Middle frontal gyrus (tissue), 1 donor: ENCODE measurements at regions not wholly inside any gene's neighbourhood (a gene's known extent, or its start where the extent isn't known, plus 50 kb on each side); places are given as distances from the start of the nearest gene placed in this dataset.
"Not testable (repeated sequence)": the region's sequence is repeated elsewhere in the genome, so short reads cannot be mapped to it uniquely, and the experiment has no call there.

Experiments
- DNase-seq: peaks from one replicate; pipeline ENCODE4 v3.0.0-alpha.2; 2015; ENCODE audit warnings: low spot score; ENCODE audit errors: extremely low spot score

DNA sequence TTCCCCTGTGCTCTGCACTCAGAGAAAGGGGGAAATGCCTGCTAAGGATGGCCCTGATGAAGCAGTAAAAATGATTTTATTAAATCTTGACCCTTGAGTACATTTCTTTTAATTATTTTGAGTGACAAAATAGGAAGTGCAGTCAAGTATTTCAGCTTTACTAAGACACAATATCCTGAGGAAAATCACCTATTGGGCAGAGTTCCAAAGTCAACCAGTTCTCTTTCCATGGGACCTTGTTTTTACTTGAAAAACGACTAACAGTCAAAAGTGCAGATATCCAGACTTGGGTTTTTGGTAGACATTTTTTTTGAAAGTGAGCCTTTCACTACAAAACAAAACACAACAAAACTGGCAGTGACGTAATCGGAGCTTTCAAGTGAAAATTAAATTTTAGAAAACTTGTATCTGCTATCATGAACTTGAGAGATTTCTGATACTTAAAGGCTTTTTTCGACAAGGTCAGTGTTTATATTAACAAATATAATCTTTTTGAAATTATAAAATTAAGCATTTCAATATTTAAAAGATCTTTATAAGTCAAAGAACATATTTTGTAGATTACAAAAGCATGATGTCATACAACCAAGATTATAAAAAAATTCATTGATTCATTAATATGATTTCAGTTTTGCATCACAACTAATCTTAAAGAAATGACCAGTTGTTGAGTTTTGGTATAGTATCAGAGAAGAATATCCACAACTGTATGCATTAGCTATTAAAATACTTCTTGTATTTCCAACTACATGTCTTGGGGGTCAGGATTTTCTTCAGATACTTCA, 513.8 kb upstream of the AKR1E2 start:
- no peak for DNase-seq

DNA sequence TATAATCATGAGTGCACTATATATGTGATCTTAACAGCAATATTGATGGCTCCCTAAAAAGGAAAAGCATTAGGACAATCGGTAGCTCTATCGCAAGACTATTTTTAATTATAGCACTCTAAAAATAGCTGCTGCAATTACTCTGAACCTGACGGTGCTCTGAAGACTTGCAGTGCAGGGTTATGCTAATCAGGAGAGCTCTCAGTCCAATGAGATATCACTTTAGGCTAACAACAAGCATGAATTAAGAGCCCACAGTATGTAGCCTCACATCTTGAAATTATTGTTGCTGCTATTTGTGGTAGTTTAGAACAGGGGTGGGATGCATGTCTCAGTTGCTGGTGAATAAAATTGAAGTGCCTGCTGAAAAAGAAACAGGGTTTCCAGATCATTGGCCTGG, 515.8 kb upstream of the AKR1E2 start:
- no peak for DNase-seq

DNA sequence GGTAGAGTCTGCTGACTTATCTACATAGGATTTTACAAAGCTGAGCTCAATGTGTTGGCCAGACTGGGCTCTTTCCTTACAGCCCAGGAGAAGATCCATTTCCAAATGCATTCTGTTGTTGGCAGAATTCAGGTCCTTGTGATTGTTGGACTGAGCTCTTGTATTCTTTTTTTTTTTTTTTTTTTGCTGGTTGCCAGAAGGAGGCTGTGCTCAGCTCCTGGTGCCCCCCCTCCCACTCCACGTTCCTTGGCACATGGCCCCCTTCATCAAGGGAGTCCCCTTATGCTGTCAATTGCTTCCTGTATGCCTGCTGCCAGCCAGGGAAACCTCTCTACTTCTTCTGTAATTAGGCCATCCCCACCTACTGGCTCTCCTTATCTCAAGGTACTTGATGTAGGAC, 518.1 kb upstream of the AKR1E2 start:
- DNase-seq, result no peak

DNA sequence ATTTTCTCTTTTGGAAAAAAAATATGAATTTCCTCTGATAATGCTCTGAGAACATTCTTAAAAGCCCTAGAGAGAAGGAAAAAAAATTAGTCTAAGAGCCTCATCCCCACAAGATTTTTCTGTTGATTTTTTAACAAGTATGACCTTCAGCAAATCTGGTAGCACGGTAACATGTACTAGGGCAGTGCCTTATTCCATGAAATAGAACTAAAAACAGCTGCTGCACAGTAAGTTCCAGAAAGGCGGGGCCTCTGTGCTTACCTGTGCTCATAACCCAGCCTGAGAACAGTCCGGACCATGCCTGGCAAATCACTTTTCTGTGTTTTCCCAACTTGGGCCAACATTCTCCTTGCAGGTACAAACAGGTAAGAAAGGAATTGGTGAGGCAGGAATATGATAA, 519.1 kb upstream of the AKR1E2 start:
- no peak for DNase-seq

DNA sequence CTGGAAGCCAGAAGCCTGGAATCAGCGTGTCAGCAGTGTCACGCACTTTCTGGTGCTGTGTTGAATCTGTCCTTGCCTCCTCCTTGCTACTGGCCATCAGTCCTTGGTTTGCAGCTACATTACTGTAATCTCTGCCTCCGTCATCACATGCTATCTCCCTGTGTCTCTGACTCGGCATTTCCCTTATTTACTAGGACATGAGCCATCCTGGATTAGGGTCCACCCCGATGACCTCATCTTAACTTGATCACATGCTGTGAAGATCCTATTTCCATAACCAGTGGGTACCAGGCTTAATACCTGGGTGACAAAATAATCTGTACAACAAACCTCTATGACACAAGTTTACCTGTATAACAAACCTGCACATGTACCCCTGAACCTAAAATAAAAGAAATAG, 518.0 kb upstream of the KLF6 start:
- DNase-seq, result no peak

DNA sequence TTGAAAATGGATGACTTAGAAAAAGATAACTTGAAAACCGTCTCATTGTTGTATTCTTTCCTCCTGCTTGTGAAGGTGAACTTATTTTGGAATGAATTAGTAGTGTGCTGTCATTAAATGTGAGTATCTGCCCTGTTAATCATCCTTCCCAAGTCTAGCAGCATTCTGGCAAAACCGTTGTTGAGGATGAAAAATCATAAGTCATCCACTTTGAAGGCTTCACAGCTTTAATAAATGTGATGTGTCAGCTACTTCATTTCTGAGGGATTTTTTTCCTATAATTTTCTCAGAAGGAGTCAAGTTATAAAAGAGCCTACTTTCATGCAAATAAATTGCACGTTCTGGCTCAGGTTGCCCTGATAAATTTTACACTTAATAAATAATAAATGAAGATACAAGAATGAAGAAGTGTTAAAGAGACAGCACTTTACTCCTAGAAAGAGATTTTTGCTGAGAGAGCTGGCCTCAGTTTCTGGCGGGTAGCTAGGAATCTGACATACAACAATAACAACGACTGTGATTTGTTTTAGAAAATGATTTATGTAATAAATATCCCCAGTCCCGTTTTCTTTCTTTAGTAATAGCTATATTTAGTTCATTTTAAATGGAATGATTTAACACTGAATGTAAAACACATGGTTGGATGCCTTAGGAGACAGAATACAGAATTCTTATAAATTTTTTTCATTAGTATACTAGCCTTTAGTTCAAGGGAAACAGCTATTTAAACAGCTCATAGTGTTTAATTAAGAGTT, 516.5 kb upstream of the KLF6 start:
- DNase-seq, result no peak

DNA sequence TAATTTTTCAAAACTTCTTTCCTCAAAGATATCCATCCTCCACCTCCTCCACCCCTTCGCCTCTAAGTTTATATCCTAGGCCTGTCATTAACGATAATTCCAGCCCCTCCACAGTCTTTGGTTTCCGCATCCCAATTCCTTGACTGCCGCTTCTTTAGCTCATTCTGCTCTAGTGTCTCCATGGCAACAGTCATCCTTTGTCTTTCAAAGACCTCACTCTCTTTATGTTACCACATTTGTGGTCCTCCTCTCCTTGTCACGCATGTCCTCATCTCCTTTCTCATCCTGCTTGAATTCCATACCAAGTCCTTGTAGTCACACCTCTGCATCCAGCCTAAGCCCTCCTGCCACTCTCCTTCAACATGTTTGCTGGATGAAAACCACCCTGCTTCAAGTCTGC, 511.2 kb upstream of the KLF6 start:
- DNase-seq, result no peak

DNA sequence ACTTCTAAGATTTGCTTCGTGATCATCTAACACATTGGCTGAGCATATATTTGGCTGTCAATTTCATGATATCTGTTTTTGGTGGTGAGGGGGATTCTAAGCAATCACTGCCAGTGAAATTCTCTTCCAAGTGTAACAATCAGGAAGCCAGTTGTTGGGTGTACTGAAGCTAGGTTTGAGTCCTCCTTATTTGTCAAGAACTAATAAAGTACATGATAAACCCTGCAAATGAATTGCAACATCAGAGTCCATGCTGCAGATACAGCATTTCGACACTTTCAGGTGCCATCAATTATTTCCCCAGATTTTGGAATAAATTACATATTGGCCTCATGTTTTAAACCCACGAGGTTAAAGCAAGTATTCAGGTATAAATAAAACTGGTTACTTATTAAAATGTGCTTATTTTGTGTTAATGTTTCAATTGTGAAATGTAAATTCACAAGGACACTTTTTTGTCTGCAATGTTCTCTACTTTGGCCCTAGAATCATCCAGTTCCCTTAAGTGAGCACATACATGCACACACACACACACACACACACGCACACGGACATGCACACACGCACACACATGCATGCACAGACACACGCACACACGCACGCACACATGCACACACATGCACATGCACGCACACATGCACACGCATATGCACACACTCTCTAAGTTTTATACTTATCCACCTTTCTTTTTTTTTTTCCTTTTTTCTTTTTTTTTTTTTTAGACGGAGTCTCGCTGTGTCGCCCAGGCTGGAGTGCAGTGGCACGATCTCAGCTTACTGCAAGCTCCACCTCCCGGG, 510.2 kb upstream of the KLF6 start:
- DNase-seq, result no peak

DNA sequence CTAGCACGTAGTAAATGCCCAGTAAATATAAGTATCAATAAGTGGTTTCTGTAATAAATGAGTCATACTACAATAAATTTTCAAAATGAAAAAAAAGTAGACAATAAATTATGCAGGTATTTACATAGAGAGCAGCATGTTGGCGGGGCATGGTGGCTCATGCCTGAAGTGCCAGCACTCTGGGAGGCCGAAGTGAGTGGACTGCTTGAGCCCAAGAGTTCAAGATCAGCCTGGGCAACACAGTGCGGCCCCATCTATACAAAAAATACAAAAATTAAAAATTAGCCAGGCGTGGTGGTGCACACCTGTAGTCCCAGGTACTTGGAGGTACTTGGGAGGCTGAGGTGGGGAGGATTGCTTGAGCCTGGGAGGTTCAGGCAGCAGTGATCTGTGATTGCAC, 509.3 kb upstream of the KLF6 start:
- DNase-seq, result no peak

DNA sequence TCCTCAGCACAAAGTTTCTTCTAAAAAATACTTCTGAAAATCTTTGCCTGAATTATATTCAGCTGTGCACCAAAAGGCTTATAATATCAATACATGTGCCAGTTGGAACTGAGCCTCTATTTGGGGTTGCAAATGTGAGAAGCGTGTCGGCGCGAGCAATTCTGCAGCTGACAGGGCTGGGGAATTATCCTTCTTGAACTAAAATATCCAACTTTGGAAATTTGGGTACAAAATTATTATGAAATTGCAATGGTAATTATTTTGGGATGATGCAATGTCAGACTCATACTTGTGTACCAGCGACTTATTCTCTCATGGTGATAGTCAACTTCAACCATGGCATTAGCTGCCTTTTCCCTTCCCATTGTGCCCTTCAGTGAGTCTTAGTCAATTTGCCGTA, 507.0 kb upstream of the KLF6 start:
- no peak for DNase-seq

DNA sequence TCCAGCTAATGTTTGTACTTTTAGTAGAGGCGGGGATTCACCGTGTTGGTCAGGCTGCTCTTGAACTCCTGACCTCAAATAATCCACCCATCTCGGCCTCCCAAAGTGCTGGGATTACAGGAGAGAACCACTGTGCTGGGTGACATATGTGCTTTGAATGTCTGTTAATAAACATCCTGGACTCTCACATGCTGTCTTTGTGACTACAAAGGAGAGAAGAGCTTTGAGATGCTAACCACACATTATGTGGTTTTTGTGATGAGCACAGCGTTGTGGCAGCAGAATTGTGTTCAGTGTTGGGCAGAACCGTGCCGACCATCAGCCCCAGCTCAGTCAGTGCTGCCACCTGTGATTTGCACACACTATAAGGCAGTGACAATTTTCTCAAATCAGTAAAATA, 500.1 kb upstream of the KLF6 start:
- DNase-seq, result no peak

DNA sequence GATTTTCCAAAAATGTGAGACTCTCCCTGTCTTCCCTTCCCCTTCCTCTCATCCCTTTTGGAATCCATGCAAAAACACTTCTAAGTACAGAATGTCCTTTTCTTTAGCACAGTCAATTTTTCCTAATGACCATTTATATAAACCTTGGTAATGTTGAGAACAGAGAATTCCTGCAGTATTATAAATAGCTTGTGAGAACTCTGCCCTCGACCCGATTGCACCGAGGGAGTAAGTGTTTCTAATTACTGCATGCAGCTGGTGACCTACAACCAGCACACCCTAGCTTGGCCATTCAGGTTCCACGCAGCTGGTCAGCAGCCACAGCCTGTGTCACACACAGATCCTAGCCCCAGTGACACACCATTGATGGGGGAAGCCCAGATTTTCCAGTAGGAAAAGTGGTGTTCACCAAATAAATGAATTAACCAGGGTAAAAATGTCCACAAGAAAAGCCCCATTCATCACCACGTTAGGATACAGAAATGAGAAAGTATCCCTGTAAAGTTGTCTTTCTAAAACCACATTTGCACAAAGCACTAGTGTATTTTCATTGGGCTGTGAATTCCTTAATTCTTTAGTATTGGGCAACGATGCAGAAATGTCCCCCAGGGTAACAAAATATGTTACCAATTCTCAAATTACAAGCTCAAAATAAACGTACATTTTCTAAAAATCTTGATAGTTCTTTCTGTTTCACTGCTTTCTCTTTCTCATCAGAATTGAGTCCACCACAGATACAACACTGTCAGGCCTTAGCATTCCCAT, 499.0 kb upstream of the KLF6 start:
- no peak for DNase-seq

DNA sequence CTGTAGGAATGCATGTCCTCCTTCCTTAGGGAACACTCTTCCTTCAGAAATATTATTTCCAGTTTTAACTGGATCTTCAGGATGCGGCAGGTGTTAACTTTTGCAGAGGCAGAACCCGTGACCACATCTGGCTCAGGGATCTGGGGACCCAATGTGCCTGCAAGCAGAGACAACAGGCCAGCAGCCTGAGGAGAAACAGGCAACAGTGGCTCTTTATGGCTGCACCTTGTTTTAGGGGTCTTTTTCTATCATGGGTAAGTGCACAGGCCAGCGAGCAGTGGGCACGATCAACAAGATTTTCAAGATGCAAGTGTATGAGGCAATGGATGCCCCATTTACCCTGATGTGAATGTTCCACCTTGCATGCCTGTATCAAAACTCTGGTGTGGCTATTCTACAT, 497.5 kb upstream of the KLF6 start:
- DNase-seq, result no peak

DNA sequence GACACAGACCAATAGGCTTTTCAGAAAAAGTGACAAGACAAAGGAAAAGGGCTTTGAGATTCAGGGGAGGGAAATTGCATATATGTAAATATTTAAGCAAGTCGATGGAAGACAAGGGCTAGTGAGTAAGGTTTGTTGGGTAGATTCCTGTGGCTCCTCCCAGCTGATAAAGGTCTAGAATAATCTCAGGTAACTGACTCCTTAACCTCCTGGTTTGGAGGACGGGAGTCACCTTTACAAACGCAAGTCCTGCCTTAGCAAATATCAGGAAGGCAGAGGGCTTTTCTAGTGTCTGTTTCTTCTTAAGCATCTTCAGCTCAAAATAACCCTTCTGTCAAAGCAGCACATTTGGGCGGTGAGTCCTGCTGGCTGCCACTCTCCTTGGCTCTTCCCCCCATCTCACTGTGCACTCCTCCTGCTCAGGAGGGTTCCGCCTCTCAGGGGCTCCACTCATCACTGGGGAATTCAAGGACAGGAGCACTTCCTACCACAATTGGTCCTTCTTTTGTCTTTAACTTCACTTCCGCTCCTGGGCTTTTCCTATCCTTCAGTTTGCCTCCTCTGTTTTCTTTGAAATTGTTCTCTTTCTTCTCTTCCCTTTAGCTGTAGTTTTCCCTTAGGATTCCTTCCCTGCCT, 496.3 kb upstream of the KLF6 start:
- no peak for DNase-seq

DNA sequence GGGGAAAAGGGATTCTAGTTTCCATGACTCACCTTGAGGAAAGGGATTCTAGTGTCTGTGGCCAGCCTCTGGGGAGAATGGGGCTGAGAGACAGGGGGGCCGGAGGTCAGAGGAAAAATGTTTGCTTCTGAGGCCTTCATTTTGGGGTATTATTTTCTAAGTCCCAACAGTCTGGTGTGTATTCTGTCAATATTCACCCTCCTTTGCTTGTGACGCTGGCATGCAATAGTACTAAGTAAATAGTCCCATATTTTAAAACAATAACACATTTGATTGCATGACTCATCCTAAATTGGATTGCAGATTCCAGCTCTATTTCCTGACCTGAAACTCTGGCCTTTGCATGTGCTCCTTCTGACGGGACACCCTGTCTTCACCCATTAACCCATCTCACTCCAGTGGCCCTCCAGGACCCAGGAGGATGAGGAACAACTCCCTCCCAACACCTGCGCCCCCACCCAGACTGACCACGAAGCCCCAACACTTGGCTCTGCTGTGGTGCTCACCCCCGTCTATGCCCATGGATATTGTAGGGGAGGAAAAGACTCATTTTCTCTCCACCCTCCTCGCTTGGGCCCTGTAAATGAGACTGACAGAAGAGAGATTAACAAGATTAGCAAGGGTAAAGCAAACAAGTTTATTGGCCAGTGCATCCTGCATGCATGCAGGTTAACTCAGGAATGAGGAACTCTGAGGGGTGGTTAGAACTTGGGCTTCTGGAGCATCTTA, 495.6 kb upstream of the KLF6 start:
- no peak for DNase-seq

DNA sequence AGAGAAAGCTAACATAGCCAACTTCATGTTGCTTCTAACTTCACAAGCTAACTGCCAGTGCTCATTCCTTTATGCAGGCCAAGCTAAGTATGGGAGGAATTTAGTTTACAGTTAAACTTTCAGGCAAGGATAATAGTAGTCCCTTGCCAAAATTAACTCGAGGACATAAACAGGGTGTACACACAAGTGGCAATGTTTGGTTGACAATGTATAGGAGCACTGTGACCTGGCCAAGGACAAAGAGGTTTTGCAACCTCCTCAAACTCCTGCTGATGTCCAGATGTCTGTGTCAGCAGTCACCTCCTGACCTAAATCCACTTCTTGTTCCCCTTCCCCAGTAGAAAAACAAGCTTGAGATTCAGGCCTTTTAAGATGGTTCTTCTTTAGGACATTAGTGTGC, 494.6 kb upstream of the KLF6 start:
- DNase-seq, result no peak

DNA sequence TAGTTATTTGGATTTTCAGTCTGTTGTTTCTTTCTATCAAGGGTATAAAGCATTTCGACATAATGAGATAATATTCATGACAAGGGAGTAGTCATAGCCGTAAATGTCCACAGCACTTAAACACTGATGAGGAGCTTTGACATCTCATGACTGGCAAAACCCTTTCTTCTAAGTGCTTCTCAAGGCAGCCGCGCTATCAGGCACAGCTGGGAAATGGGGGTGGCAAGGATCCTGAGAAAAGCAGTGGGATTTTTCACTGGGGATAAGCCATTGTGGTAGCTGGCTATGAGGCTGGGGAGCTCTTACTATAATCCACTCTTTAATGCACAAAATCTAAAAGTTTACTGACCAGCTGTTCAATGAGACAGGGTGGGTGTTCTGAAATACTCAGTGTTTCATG, 493.2 kb upstream of the KLF6 start:
- DNase-seq, result no peak

DNA sequence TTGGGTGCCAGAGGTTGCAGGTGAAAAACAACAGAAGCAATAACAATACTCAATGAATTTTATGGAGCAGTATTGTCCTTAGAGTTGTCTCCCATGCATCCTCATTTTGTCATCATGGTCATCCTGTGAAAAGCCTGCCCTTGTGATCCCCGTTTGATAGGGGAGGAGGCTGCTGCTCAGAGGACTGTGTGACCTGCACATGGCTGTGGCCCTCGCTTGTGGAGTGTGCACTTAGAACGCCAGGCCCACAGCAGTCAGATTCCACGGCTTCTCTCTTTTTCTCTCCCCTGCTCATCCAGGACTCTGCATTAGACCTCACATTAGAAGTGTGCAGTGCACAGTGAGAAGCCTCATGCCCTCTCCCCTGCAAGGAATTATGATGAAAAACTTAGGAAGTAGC, 491.1 kb upstream of the KLF6 start:
- DNase-seq, result no peak

DNA sequence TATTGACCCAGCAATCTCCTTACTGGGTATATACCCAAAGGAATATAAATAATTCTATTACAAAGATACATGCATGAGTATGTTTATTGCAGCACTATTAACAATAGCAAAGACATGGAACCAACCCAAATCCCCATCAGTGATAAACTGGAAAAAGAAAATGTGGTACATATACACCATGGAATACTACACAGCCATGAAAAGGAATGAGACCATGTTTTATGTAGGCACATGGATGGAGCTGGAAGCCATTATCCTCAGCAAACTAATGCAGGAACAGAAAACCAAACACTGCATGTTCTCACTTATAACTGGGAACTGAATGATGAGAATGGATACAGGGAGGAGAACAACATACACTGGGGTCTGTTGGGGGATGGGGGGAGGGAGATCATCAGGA, 489.7 kb upstream of the KLF6 start:
- not testable (repeated sequence) for DNase-seq

DNA sequence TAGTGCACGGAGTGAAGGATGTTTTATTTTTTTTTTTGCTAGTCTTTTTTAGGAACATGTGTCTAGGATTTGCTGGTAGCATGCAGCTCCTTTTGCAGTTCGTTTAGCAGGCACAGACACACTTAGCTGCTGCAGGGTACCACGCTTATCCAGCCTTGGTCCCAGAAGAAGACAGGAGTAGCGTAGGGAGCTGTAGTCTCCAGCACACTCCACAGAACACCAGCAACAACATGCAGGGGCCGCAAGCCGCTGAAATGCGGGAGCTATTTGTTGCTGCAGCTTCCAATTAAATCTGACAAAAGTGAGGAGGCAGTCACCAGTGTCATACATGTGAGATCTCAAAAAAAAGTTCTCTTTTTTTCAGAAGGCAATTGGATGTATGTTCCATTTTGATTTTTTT, 486.2 kb upstream of the KLF6 start:
- DNase-seq, result no peak
